HepG2 (cell line): ENCODE measurements at regions not wholly inside any gene's neighbourhood (a gene's known extent, or its start where the extent isn't known, plus 50 kb on each side); places are given as distances from the start of the nearest gene placed in this dataset.

Experiments
- JUND ChIP-seq: sonication (generic); formaldehyde crosslinking; IDR thresholded peaks from 2 replicates; pipeline ENCODE4 v1.8.0; 2022; ENCODE audit warnings: mild to moderate bottlenecking, missing genetic modification reagents
- MATR3 ChIP-seq: sonication (generic); formaldehyde crosslinking; IDR thresholded peaks from 2 replicates; pipeline ENCODE4 v1.4.0; 2020; ENCODE audit warnings: missing genetic modification reagents
- MLX ChIP-seq: IDR thresholded peaks from 2 replicates; pipeline ENCODE4 v1.6.1; 2016
- NFRKB ChIP-seq: fragments of 450-650 bp; IDR thresholded peaks from 2 replicates; pipeline ENCODE4 v1.6.1; 2017
- SIN3A ChIP-seq: IDR thresholded peaks from 2 replicates; pipeline ENCODE4 v1.6.1; 2011; ENCODE audit warnings: low read depth, mild to moderate bottlenecking, control low read depth, low read length, borderline replicate concordance
- SMAD3 ChIP-seq: sonication (generic); formaldehyde crosslinking; IDR thresholded peaks from 2 replicates; pipeline ENCODE4 v1.4.0; 2020; ENCODE audit warnings: missing genetic modification reagents
- ZBTB8A ChIP-seq: sonication (generic); formaldehyde crosslinking; IDR thresholded peaks from 2 replicates; pipeline ENCODE4 v1.4.0; 2020; ENCODE audit warnings: mild to moderate bottlenecking, low read depth, missing genetic modification reagents, borderline replicate concordance
- ZNF329 ChIP-seq: sonication (generic); formaldehyde crosslinking; IDR thresholded peaks from 2 replicates; pipeline ENCODE4 v1.9.0; 2021; ENCODE audit warnings: low read depth, mild to moderate bottlenecking, missing genetic modification reagents
- TF ChIP-seq, protein P1 (sequence below): sonication (generic); formaldehyde crosslinking; IDR thresholded peaks from 2 replicates; pipeline ENCODE4 v1.5.0; 2020; ENCODE audit warnings: mild to moderate bottlenecking, missing genetic modification reagents, moderate library complexity

DNA sequence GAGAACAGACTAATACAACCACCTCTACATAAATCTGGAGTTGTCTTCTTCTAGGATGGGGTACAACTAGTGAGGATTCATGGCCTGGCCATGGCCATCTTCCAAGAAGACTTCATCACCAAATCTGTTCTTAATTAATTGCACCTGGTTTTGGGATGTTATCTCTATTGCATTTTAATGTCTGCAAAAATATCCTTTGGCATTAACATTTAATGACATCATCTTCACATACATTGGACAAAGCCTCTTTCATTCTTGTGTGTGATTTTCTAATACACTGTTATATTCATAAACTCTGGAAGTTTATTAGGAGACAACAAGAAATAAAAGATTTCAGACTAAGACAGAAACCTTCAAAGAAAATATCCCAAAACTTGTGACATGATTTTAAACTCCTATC lies 124.2 kb upstream of the ABCB5 start:
- TF ChIP-seq SMAD3 = no peak
- no peak for TF ChIP-seq SIN3A
- no peak for TF ChIP-seq MLX (CRISPR knock-in tag)
- TF ChIP-seq, protein P1, sequence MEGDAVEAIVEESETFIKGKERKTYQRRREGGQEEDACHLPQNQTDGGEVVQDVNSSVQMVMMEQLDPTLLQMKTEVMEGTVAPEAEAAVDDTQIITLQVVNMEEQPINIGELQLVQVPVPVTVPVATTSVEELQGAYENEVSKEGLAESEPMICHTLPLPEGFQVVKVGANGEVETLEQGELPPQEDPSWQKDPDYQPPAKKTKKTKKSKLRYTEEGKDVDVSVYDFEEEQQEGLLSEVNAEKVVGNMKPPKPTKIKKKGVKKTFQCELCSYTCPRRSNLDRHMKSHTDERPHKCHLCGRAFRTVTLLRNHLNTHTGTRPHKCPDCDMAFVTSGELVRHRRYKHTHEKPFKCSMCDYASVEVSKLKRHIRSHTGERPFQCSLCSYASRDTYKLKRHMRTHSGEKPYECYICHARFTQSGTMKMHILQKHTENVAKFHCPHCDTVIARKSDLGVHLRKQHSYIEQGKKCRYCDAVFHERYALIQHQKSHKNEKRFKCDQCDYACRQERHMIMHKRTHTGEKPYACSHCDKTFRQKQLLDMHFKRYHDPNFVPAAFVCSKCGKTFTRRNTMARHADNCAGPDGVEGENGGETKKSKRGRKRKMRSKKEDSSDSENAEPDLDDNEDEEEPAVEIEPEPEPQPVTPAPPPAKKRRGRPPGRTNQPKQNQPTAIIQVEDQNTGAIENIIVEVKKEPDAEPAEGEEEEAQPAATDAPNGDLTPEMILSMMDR (CRISPR knock-in tag) = no peak
- TF ChIP-seq JUND = no peak
- no peak for TF ChIP-seq ZNF329 (CRISPR knock-in tag)
- no peak for TF ChIP-seq MATR3 (CRISPR knock-in tag)
- TF ChIP-seq NFRKB = no peak
- TF ChIP-seq ZBTB8A (CRISPR knock-in tag) = no peak
